ENCODE measurements at regions not wholly inside any gene's neighbourhood (a gene's known extent, or its start where the extent isn't known, plus 50 kb on each side); places are given as distances from the start of the nearest gene placed in this dataset.

GRCh38 chr2:15776992-15777702, 163.2 kb upstream of the MYCN start:
- Histone ChIP-seq H3K4me1 (no peaks in the 10 kb centered on the region), H3K4me3 (no peak overlapping the region), H3K27ac (no peak overlapping the region), H3K36me3 (no peaks in the 10 kb centered on the region), H3K9me3 (no peaks in the 10 kb centered on the region), H3K27me3 (no peaks in the 10 kb centered on the region)
- DNase-seq = no peak
- 92 to 97% methylated on average over 5 of the region's 5 CpGs for WGBS, 2 donors
- ATAC-seq (ENCODE audit: low FRiP score in 2 of 2) = no peak
- no peak for TF ChIP-seq POLR2A (IDR thresholded peaks at IDR 0.05)
- TF ChIP-seq POLR2AphosphoS5 (IDR thresholded peaks at IDR 0.05) = no peak
- no peak for TF ChIP-seq EP300 (IDR thresholded peaks at IDR 0.05)
- TF ChIP-seq CTCF (IDR thresholded peaks at IDR 0.05) = no peak

DNA sequence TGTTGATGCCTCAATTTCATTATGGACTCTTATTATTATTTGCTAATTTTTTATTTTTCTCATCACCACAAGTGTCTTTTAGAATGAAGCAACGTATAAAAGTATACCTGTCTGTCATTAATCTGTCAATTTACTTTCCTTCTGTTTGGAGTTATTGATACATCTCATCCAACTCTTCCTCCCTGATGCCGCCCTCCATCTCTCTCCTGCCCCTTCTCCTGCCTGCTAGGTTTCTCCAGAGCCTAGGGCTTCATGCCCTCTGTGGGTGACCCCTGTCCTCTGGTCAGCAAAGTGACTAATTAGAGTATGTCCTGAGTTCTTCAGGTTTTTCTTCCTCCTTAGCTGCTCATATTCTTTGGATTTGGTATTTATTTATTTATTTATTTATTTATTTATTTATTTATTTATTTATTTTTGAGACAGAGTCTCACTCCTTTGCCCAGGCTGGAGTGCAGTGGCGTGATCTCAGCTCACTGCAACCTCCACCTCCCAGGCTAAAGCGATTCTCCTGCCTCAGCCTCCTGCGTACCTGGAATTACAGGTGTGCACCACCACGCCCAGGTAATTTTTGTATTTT, 162.5 kb upstream of the MYCN start:
- Histone ChIP-seq H3K4me3 (no peak overlapping the region), H3K9me3 (no peaks in the 10 kb centered on the region), H3K27ac (no peak overlapping the region), H3K36me3 (no peaks in the 10 kb centered on the region), H3K4me1 (no peaks in the 10 kb centered on the region), H3K27me3 (no peaks in the 10 kb centered on the region)
- TF ChIP-seq POLR2A (IDR thresholded peaks at IDR 0.05) (no peak), POLR2AphosphoS5 (IDR thresholded peaks at IDR 0.05) (no peak), CTCF (IDR thresholded peaks at IDR 0.05) (no peak), EP300 (IDR thresholded peaks at IDR 0.05) (no peak)
- 97% methylated on average over 6 of the region's 6 CpGs for WGBS, 2 donors
- ATAC-seq (ENCODE audit: low FRiP score in 2 of 2) (no peak), DNase-seq (no peak)

DNA sequence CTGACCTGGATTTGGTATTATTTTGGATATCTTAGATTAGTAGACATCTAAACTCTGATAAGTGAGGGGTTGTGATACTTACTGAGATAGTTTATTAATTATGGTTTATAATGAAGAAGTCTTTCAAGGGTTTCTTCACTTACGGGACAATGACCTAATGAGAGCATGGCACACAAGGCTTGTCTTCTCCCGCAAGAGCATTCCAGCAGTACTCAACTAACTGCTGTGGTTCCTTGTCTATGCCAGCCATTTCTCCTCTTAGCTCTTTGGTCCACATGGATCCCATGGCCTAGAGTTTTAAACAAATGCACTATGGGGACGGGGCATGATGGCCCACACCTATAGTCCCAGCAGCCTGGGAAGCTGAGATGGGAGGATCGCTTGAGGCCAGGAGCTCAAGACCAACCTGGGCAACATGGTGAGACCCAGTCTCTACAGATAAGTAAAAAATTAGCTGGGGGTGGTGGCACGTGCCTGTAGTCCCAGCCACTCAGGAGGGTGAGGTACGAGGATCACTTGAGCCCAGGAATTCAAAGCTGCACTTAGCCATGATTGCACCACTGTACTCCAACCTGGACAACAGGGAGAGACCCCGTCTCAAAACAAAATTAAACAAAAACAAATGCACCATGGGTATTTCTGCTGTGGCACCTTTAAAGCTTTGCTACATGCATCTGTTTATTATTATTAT, 161.7 kb upstream of the MYCN start:
- TF ChIP-seq EP300 (IDR thresholded peaks at IDR 0.05) (no peak), POLR2A (IDR thresholded peaks at IDR 0.05) (no peak), CTCF (IDR thresholded peaks at IDR 0.05) (no peak), POLR2AphosphoS5 (IDR thresholded peaks at IDR 0.05) (no peak)
- WGBS, 2 donors = 70 to 86% methylated on average over 5 to 7 of the region's 7 CpGs
- H3K27me3 ChIP-seq = no peaks in the 10 kb centered on the region
- no peaks in the 10 kb centered on the region for H3K9me3 ChIP-seq
- no peaks in the 10 kb centered on the region for H3K36me3 ChIP-seq
- no peak for DNase-seq
- no peak overlapping the region for H3K4me3 ChIP-seq
- no peaks in the 10 kb centered on the region for H3K4me1 ChIP-seq
- ATAC-seq (ENCODE audit: low FRiP score in 2 of 2) = no peak
- H3K27ac ChIP-seq = no peak overlapping the region

DNA sequence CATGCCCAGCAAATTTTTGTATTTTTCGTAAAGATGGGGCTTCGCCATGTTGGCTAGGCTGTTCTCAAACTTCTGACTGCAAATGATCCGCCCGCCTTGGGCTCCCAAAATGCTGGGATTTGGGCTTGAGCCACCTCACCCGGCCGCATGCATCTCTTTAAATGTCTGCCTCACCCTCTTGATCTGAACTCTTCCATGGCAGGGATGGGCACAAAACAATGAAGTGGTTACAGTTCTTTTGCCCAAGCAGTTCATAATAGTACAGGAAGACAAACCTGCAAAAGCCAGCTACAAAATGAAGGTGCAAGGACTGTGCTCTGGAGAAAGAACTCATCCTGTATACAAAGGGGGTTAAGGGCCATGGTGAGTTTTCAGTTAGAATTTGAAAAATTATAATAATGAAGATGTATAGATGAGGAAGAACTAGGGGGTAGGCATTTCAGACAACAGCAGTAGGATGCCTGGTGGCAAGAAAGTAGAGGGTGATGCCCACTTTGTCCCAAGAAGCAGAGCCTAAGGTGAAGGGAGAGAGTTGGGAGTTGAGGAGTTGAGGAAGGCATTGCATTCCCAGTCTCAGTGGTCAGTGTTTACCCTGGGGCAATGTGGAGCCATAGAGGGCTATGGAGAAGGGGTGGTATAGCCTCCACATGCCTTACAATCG, 160.8 kb upstream of the MYCN start:
- no peak overlapping the region for H3K27ac ChIP-seq
- H3K4me3 ChIP-seq = no peak overlapping the region
- H3K4me1 ChIP-seq = no peaks in the 10 kb centered on the region
- H3K27me3 ChIP-seq = no peaks in the 10 kb centered on the region
- no peaks in the 10 kb centered on the region for H3K9me3 ChIP-seq
- DNase-seq (no peak), ATAC-seq (ENCODE audit: low FRiP score in 2 of 2) (no peak)
- TF ChIP-seq POLR2AphosphoS5 (IDR thresholded peaks at IDR 0.05) = no peak
- no peak for TF ChIP-seq POLR2A (IDR thresholded peaks at IDR 0.05)
- no peak for TF ChIP-seq EP300 (IDR thresholded peaks at IDR 0.05)
- TF ChIP-seq CTCF (IDR thresholded peaks at IDR 0.05) = no peak
- H3K36me3 ChIP-seq = no peaks in the 10 kb centered on the region
- 91 to 92% methylated on average over 7 of the region's 7 CpGs for WGBS, 2 donors
